C4-2B (cell line): ENCODE measurements at regions not wholly inside any gene's neighbourhood (a gene's known extent, or its start where the extent isn't known, plus 50 kb on each side); places are given as distances from the start of the nearest gene placed in this dataset.

Experiments used
- ZFX ChIP-seq: fragments of 450-650 bp; IDR thresholded peaks from 2 replicates; pipeline ENCODE4 v1.6.1; 2017
- TF ChIP-seq, protein P1 (sequence below): fragments of 450-650 bp; conservative IDR thresholded peaks from 2 replicates; pipeline ENCODE4 v1.5.1; 2017; ENCODE audit warnings: mild to moderate bottlenecking

GRCh38 chr2:79294994-79295393 lies 135.4 kb upstream of the REG3A start:
- TF ChIP-seq, protein P1, sequence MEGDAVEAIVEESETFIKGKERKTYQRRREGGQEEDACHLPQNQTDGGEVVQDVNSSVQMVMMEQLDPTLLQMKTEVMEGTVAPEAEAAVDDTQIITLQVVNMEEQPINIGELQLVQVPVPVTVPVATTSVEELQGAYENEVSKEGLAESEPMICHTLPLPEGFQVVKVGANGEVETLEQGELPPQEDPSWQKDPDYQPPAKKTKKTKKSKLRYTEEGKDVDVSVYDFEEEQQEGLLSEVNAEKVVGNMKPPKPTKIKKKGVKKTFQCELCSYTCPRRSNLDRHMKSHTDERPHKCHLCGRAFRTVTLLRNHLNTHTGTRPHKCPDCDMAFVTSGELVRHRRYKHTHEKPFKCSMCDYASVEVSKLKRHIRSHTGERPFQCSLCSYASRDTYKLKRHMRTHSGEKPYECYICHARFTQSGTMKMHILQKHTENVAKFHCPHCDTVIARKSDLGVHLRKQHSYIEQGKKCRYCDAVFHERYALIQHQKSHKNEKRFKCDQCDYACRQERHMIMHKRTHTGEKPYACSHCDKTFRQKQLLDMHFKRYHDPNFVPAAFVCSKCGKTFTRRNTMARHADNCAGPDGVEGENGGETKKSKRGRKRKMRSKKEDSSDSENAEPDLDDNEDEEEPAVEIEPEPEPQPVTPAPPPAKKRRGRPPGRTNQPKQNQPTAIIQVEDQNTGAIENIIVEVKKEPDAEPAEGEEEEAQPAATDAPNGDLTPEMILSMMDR = no peak
- no peak for TF ChIP-seq ZFX
